ENCODE measurements at regions not wholly inside any gene's neighbourhood (a gene's known extent, or its start where the extent isn't known, plus 50 kb on each side); places are given as distances from the start of the nearest gene placed in this dataset.

GRCh38 chr17:16878084-16878483 is 93.8 kb downstream of the TNFRSF13B start:
- POLR2A ChIA-PET, result no interaction called here

More at GRCh38 chr17:16878084-16878483, 93.8 kb downstream of the TNFRSF13B start:
- no peak for DNase-seq (ENCODE audit: low read depth, low spot score)
- Histone ChIP-seq H3K79me2 (ENCODE audit: insufficient read depth, low read length) (no peaks in the 10 kb centered on the region), H3K27me3 (ENCODE audit: insufficient read depth, low read length) (no peaks in the 10 kb centered on the region), H2AFZ (ENCODE audit: low read depth, low read length, poor library complexity, severe bottlenecking) (no peak overlapping the region), H3K9me2 (ENCODE audit: insufficient read depth) (no peaks in the 10 kb centered on the region), H3K4me3 (replicated peaks in 1 of 2; ENCODE audit: low read depth in 1 of 2, low read length in 2 of 2) (no peak overlapping the region), H3K36me3 (ENCODE audit: control insufficient read depth in 1 of 2, insufficient read depth in 2 of 2, low read length in 2 of 2) (no peaks in the 10 kb centered on the region), H3K4me2 (ENCODE audit: low read length) (no peak overlapping the region), H4K20me1 (ENCODE audit: insufficient read depth) (no peaks in the 10 kb centered on the region), H3K9ac (ENCODE audit: low read length) (no peak overlapping the region), H3K4me1 (ENCODE audit: control insufficient read depth in 1 of 2, insufficient read depth in 2 of 2, low read length in 2 of 2) (peaks cover 0 to 6% of the 10 kb centered on the region in 2 experiments; a peak in 2 of 4 replicates), H3K27ac (ENCODE audit: low read depth, low read length) (no peak overlapping the region), H3K9me3 (ENCODE audit: control insufficient read depth in 1 of 2, insufficient read depth in 1 of 2, low read depth in 1 of 2, low read length in 2 of 2) (no peaks in the 10 kb centered on the region)
- ATAC-seq, result no peak
- CTCF ChIA-PET, result no interaction called here
- intact Hi-C loops (cut with micrococcal nuclease), result loop anchor here (10.0 kb wide), 1 partner anchor 353 kb away; no protein-coding TSS in a partner anchor
- RAD21 ChIA-PET (ENCODE audit: low non-redundant PET in 1 of 2, low total read pairs in 2 of 2, uncharacterized antibody in 2 of 2, unreplicated experiment in 2 of 2), result no interaction called here
- BruUV-seq (replicated peaks), result no TSS peak
- TF ChIP-seq POLR2A (IDR thresholded peaks at IDR 0.05; ENCODE audit: borderline replicate concordance, extremely low read depth, insufficient read depth, insufficient read length) (no peak), SIN3A (IDR thresholded peaks at IDR 0.05; ENCODE audit: low read depth) (no peak), CEBPB (IDR thresholded peaks at IDR 0.05; ENCODE audit: low read depth) (no peak), YY1 (IDR thresholded peaks at IDR 0.05; ENCODE audit: extremely low read depth, insufficient replicate concordance, low read depth, low read length) (no peak), ZBTB33 (IDR thresholded peaks at IDR 0.05; ENCODE audit: extremely low read depth, insufficient replicate concordance, low read length) (no peak), EZH2phosphoT487 (IDR thresholded peaks at IDR 0.05; ENCODE audit: borderline replicate concordance) (no peak), TCF7L2 (IDR thresholded peaks at IDR 0.05; ENCODE audit: borderline replicate concordance, extremely low read depth, insufficient read depth, insufficient read length) (no peak), EZH2 (IDR thresholded peaks at IDR 0.05) (no peak), ELF1 (IDR thresholded peaks at IDR 0.05; ENCODE audit: borderline replicate concordance, low read depth) (no peak), ZFX (IDR thresholded peaks at IDR 0.05) (no peak), EGR1 (IDR thresholded peaks at IDR 0.05; ENCODE audit: low read depth) (no peak), SRF (IDR thresholded peaks at IDR 0.05; ENCODE audit: low read depth) (no peak), MAX (IDR thresholded peaks at IDR 0.05) (no peak), SP1 (IDR thresholded peaks at IDR 0.05; ENCODE audit: low read depth) (no peak), CTCF (IDR thresholded peaks at IDR 0.05 in 2 of 3, conservative IDR thresholded peaks at IDR 0.05 in 1 of 3; ENCODE audit: borderline replicate concordance in 1 of 3, insufficient read depth in 1 of 3, low read depth in 2 of 3, low read length in 2 of 3) (no peak)

Measured in HCT116 (cell line).